Common myeloid progenitor, CD34-positive (primary cell): ENCODE measurements at regions not wholly inside any gene's neighbourhood (a gene's known extent, or its start where the extent isn't known, plus 50 kb on each side); places are given as distances from the start of the nearest gene placed in this dataset.
A peak's percentile ranks its signal among the peaks of the same experiment; 100 is the strongest.
"Not testable (repeated sequence)": the region's sequence is repeated elsewhere in the genome, so short reads cannot be mapped to it uniquely, and the experiment has no call there.

Experiments used
- CTCF ChIA-PET: fragments of 350-600 bp; sonication (Branson Sonifier 250); formaldehyde crosslinking; loops from one replicate; lab custom pipeline; 2021; ENCODE audit warnings: antibody characterized with exemption; lab: Charles Lee
- POLR2A ChIA-PET: fragments of 350-600 bp; sonication (Branson Sonifier 250); formaldehyde crosslinking; loops from one replicate; lab custom pipeline; 2021; ENCODE audit warnings: antibody characterized with exemption; lab: Charles Lee
- DNase-seq, 3 donors: peaks; one replicate each; pipeline versions ENCODE4 v3.0.0 to v3.0.0-alpha.2; 2013
- H3K27ac ChIP-seq, 2 experiments: 1 replicate in 1 of 2; 2 replicates in 1 of 2; pipeline ENCODE4 v1.7.0; 2013; ENCODE audit warnings: inconsistent platforms in 2 of 2, low read length in 2 of 2, mild to moderate bottlenecking in 2 of 2, low read depth in 1 of 2, moderate library complexity in 1 of 2; ENCODE audit not compliant: severe bottlenecking in 2 of 2, insufficient read depth in 1 of 2, poor library complexity in 1 of 2
- H3K27me3 ChIP-seq, 5 experiments: replicated peaks in 2 of 5; 1 replicate in 3 of 5; 2 replicates in 2 of 5; pipeline versions ENCODE4 v1.6.1 to v1.7.0; 2013; ENCODE audit warnings: low read length in 4 of 5, mild to moderate bottlenecking in 2 of 5, moderate library complexity in 2 of 5, inconsistent platforms in 1 of 5; ENCODE audit not compliant: insufficient read depth in 5 of 5, control insufficient read depth in 4 of 5
- H3K36me3 ChIP-seq, 4 experiments: 1 replicate in 2 of 4; 2 replicates in 2 of 4; pipeline versions ENCODE4 v1.6.1 to v1.7.0; 2013; ENCODE audit warnings: low read length in 3 of 4, control low read depth in 1 of 4, mild to moderate bottlenecking in 1 of 4; ENCODE audit not compliant: control insufficient read depth in 4 of 4, insufficient read depth in 4 of 4
- H3K4me1 ChIP-seq, 4 experiments: 1 replicate in 3 of 4; 2 replicates in 1 of 4; pipeline versions ENCODE4 v1.6.1 to v1.7.1; 2013; ENCODE audit warnings: low read length in 3 of 4, mild to moderate bottlenecking in 3 of 4, control low read depth in 1 of 4, inconsistent platforms in 1 of 4, moderate library complexity in 1 of 4; ENCODE audit not compliant: control insufficient read depth in 4 of 4, insufficient read depth in 4 of 4; ENCODE audit errors: control extremely low read depth in 1 of 4
- H3K4me3 ChIP-seq, 7 experiments: 1 replicate in 4 of 7; 2 replicates in 3 of 7; pipeline versions ENCODE4 v1.5.1 to v1.7.0; 2013; ENCODE audit warnings: mild to moderate bottlenecking in 7 of 7, low read length in 6 of 7, moderate library complexity in 6 of 7, inconsistent platforms in 2 of 7, low read depth in 2 of 7, control low read depth in 1 of 7; ENCODE audit not compliant: insufficient read depth in 4 of 7, control insufficient read depth in 1 of 7; ENCODE audit errors: extremely low read depth in 1 of 7
- H3K9me3 ChIP-seq, 5 experiments: 1 replicate in 4 of 5; 2 replicates in 1 of 5; pipeline versions ENCODE4 v1.6.1 to v1.7.1; 2013; ENCODE audit warnings: low read length in 4 of 5, mild to moderate bottlenecking in 2 of 5, inconsistent platforms in 1 of 5, low read depth in 1 of 5, moderate library complexity in 1 of 5; ENCODE audit not compliant: control insufficient read depth in 4 of 5, insufficient read depth in 2 of 5; ENCODE audit errors: control extremely low read depth in 1 of 5
- WGBS: methylation state at CpG from one replicate; pipeline ENCODE4 v1.1.5; 2013; ENCODE audit not compliant: insufficient coverage; 5-methylcytosine and 5-hydroxymethylcytosine counted together

DNA sequence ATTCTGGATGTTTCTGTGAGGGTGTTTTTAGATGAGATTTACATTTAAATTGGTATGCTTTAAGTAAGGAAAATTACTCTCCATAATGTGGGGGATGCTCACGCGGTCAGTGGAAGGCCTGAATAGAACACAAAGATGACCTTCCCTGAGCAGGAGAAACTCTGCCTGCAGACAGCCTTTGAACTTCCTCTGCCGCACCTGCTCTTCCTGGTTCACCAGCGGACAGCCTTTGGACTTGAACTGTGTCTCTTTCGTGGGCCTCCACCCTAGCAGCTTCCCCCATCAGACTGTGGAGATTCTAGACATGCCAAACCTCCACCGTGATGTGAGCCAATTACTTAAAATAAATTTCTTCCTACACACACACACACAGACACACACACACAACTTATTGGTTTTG, 210.7 kb downstream of the EFCAB11 start:
- H3K9me3 ChIP-seq = peaks cover 0 to 12% (median 10%) of the 10 kb centered on the region in 5 experiments
- no peaks in the 10 kb centered on the region for H3K4me1 ChIP-seq
- 76% methylated on average over 5 of the region's 6 CpGs for WGBS
- no peak for DNase-seq
- POLR2A ChIA-PET = no interaction called here
- H3K36me3 ChIP-seq = no peaks in the 10 kb centered on the region
- H3K4me3 ChIP-seq = no peak overlapping the region
- H3K27me3 ChIP-seq = no peaks in the 10 kb centered on the region
- no peak overlapping the region for H3K27ac ChIP-seq
- CTCF ChIA-PET = no interaction called here

DNA sequence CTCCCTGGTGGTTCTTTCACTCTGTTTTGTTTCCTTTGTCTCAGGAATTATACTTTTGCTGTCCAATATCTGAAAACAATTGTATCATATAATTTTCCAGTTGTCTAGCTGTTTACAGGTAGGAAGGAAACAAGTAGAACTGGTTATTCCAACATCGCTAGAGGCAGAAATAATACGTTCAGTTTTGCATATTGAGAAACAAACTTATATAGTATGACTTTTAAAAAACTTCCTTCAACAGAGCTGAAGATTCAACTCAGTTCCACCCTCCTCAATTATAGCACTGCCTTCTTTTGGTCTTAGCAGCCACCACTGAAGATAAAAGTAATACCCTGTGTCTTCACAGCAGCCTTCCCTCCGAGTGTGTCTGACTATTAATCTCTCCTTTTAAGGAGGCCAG, 214.3 kb downstream of the EFCAB11 start:
- POLR2A ChIA-PET = no interaction called here
- H3K4me1 ChIP-seq = no peaks in the 10 kb centered on the region
- no peak for DNase-seq
- no peaks in the 10 kb centered on the region for H3K27me3 ChIP-seq
- no peaks in the 10 kb centered on the region for H3K36me3 ChIP-seq
- peaks cover 0 to 10% (median 6%) of the 10 kb centered on the region in 5 experiments for H3K9me3 ChIP-seq
- WGBS = no CpG with 5 or more reads among the region's 3 CpGs
- CTCF ChIA-PET = interaction anchor here (0.6 to 1.5 kb wide), 2 partner anchors 26 to 736 kb away, joined by 3 read pairs; no protein-coding TSS in a partner anchor
- no peak overlapping the region for H3K4me3 ChIP-seq
- H3K27ac ChIP-seq = no peak overlapping the region

DNA sequence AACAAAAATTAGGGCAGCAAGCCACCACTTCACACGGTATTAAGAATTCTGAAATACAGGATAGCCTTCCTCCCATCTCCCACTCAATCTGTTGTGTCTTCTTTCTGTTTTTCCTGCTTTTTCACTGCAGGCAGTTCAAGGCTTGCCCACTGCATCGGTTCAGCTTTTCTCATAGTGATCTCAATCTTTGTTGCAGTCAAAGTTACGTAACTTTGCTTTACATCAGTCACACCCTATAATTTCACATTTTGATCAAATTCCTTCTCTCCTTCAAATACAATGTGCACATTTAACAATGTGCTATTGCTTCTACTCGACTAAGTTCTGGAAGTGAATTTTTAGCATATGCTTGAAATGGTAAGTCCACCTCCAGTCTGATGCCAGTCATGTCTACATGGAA, 217.6 kb downstream of the EFCAB11 start:
- H3K4me3 ChIP-seq = no peak overlapping the region
- H3K27me3 ChIP-seq = no peaks in the 10 kb centered on the region
- ChIA-PET CTCF (no interaction called here), POLR2A (no interaction called here)
- DNase-seq = no peak
- WGBS = 97% methylated on average over 3 of the region's 4 CpGs
- H3K9me3 ChIP-seq = peaks cover 0 to 3% (median 1%) of the 10 kb centered on the region in 5 experiments
- no peak overlapping the region for H3K27ac ChIP-seq
- no peaks in the 10 kb centered on the region for H3K36me3 ChIP-seq
- no peaks in the 10 kb centered on the region for H3K4me1 ChIP-seq

DNA sequence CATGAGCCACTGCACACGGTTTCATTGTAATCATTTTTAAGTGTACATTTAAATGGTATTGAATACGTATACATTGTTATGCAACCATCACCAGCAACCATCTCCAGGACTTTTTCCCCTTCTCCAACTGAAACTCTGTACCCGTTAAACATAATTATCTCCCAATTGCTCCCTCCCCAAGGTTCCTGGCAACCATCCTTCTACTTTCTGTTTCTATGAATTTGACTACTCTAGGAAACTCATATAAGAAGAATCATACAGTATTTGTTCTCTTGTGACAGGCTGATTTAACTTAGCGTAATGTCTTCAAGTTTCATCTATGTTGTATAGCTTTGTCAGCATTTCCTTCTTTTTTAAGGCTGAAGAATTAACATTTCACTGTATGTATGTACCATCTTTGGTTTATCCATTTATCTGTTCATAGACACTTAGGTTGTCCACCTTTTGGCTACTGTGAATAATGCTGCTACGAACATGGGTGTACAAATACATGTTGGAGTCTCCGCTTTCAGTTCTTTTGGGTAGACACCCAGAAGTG, 223.1 kb downstream of the EFCAB11 start:
- no peak overlapping the region for H3K4me3 ChIP-seq
- POLR2A ChIA-PET = no interaction called here
- H3K27ac ChIP-seq = no peak overlapping the region
- peaks cover 0 to 5% (median 2%) of the 10 kb centered on the region in 4 experiments for H3K4me1 ChIP-seq
- peaks cover 0 to 6% (median 0%) of the 10 kb centered on the region in 5 experiments for H3K9me3 ChIP-seq
- CTCF ChIA-PET = interaction anchor here (1.2 kb wide), 1 partner anchor 10 kb away, joined by 3 read pairs; no protein-coding TSS in a partner anchor
- 86% methylated on average over 1 of the region's 6 CpGs for WGBS
- no peak for DNase-seq
- H3K27me3 ChIP-seq = no peaks in the 10 kb centered on the region
- H3K36me3 ChIP-seq = no peaks in the 10 kb centered on the region

DNA sequence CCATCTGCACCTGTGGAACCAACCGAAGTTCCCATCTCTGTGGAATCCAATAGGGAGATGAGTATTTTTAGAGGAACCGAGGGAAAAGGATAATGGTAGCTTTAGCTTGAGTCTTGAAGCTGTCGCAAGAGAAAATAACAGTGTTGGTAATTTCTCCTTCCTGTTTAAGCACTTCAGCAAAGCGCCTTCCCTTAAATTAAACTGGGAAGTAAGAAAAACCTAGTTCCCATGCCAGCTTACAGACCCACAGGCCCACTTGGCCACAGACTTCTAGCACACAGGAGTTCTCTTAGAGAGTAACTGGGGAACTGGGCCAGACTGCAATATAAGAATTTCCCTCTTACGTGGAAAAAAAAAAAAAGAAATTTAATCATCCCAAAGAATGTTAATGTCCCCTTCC, 223.8 kb downstream of the EFCAB11 start:
- peaks cover 0 to 5% (median 2%) of the 10 kb centered on the region in 4 experiments for H3K4me1 ChIP-seq
- H3K27ac ChIP-seq = no peak overlapping the region
- no peak overlapping the region for H3K4me3 ChIP-seq
- peak in 2 of 3 donors; percentile 11 to 17 for DNase-seq
- H3K27me3 ChIP-seq = no peaks in the 10 kb centered on the region
- ChIA-PET CTCF (interaction anchor here (1.2 kb wide), 1 partner anchor 9 kb away, joined by 3 read pairs; no protein-coding TSS in a partner anchor), POLR2A (no interaction called here)
- H3K36me3 ChIP-seq = no peaks in the 10 kb centered on the region
- 62% methylated on average over 3 of the region's 5 CpGs for WGBS
- peaks cover 0 to 6% (median 0%) of the 10 kb centered on the region in 5 experiments for H3K9me3 ChIP-seq

DNA sequence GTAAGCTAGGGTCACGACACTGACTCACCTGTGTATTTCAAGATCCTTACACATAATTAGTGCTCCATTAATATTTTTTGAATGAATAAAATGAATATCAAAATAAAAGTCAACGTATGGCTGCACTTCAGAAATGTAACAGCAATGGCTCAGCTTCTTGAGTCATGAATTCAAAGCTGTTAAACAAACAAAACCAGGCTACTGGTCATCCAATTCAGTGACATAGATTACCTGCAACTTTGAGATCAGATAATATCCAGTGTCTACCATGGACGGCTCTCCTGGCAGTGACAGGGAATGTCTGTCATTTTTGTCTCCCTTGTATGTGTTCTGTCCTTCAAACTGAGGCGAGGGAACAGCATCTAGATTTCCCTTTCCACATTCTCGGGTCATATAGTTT, 225.6 kb downstream of the EFCAB11 start:
- POLR2A ChIA-PET = no interaction called here
- CTCF ChIA-PET = interaction anchor here (1.0 kb wide), 1 partner anchor 47 kb away, joined by 3 read pairs; no protein-coding TSS in a partner anchor
- 100% methylated on average over 3 of the region's 5 CpGs for WGBS

DNA sequence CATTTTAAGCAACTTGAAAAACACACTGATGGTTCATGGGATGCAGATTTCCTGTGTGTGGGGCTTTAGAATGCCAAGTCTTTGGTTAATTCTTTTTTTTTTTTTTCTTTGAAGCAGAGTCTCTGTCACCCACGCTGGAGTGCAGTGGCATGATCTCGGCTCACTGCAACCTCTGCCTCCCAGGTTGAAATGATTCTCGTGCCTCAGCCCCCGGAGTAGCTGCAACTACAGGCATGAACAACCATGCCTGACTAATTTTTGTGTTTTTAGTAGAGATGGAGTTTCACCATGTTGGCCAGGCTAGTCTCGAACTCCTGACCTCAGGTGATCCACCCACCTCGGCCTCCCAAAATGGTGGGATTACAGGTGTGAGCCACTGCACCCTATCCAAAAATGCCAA, 228.3 kb downstream of the EFCAB11 start:
- POLR2A ChIA-PET, H3K27ac ChIP-seq, H3K27me3 ChIP-seq, DNase-seq, H3K9me3 ChIP-seq, H3K4me3 ChIP-seq, H3K36me3 ChIP-seq, CTCF ChIA-PET: not testable (repeated sequence)
- WGBS = 98% methylated on average over 5 of the region's 6 CpGs
- peaks cover 19 to 29% (median 24%) of the 10 kb centered on the region in 4 experiments for H3K4me1 ChIP-seq

More for the DNA sequence above, 225.6 kb downstream of the EFCAB11 start:
- DNase-seq = no peak
- Histone ChIP-seq H3K4me1 (peaks cover 7 to 19% (median 14%) of the 10 kb centered on the region in 4 experiments), H3K27ac (no peak overlapping the region), H3K36me3 (no peaks in the 10 kb centered on the region), H3K27me3 (no peaks in the 10 kb centered on the region), H3K4me3 (no peak overlapping the region), H3K9me3 (peaks cover 0 to 6% (median 0%) of the 10 kb centered on the region in 5 experiments)
